ENCODE measurements at regions not wholly inside any gene's neighbourhood (a gene's known extent, or its start where the extent isn't known, plus 50 kb on each side); places are given as distances from the start of the nearest gene placed in this dataset.

DNA sequence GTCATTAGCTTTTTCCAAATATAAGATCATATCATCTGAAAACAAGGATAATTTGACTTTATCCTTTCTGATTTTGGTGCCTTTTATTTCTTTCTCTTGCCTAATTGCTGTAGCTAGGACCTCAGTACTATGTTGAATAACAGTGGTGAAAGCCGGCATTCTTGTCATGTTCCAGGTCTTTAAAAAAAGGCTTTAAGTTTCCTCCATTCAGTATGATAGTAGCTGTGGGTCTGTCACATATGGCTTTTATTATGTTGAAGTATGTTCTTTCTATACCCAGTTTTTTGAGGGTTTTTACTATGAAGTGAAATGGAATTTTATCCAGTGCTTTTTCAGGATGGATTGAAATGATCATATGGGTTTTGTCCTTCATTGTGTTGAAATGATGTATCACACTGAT, 115.8 kb downstream of the DUSP10 start:
- TF ChIP-seq ZNF565 (CRISPR knock-in tag; conservative IDR thresholded peaks at IDR 0.05; ENCODE audit: low read depth) (no peak), PPARA (CRISPR knock-in tag; IDR thresholded peaks at IDR 0.05; ENCODE audit: borderline replicate concordance) (no peak), ZNF70 (CRISPR knock-in tag; IDR thresholded peaks at IDR 0.05) (no peak), TCF4 (CRISPR knock-in tag; IDR thresholded peaks at IDR 0.05; ENCODE audit: borderline replicate concordance) (no peak), ZFP30 (CRISPR knock-in tag; IDR thresholded peaks at IDR 0.05) (no peak), ZFP3 (CRISPR knock-in tag; IDR thresholded peaks at IDR 0.05) (no peak), ZNF8 (CRISPR knock-in tag; IDR thresholded peaks at IDR 0.05) (no peak), CSDC2 (CRISPR knock-in tag; IDR thresholded peaks at IDR 0.05) (no peak), OSR1 (CRISPR knock-in tag; IDR thresholded peaks at IDR 0.05) (no peak), ZC3H10 (CRISPR knock-in tag; IDR thresholded peaks at IDR 0.05) (no peak), ESRRG (CRISPR knock-in tag; IDR thresholded peaks at IDR 0.05) (no peak), ISL1 (CRISPR knock-in tag; IDR thresholded peaks at IDR 0.05) (no peak), BACH2 (CRISPR knock-in tag; IDR thresholded peaks at IDR 0.05; ENCODE audit: borderline replicate concordance) (no peak)
- TF ChIP-seq, protein P1, sequence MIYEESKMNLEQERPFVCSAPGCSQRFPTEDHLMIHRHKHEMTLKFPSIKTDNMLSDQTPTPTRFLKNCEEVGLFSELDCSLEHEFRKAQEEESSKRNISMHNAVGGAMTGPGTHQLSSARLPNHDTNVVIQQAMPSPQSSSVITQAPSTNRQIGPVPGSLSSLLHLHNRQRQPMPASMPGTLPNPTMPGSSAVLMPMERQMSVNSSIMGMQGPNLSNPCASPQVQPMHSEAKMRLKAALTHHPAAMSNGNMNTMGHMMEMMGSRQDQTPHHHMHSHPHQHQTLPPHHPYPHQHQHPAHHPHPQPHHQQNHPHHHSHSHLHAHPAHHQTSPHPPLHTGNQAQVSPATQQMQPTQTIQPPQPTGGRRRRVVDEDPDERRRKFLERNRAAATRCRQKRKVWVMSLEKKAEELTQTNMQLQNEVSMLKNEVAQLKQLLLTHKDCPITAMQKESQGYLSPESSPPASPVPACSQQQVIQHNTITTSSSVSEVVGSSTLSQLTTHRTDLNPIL (CRISPR knock-in tag; IDR thresholded peaks at IDR 0.05; ENCODE audit: low read depth), result no peak
- TF ChIP-seq, protein P2, sequence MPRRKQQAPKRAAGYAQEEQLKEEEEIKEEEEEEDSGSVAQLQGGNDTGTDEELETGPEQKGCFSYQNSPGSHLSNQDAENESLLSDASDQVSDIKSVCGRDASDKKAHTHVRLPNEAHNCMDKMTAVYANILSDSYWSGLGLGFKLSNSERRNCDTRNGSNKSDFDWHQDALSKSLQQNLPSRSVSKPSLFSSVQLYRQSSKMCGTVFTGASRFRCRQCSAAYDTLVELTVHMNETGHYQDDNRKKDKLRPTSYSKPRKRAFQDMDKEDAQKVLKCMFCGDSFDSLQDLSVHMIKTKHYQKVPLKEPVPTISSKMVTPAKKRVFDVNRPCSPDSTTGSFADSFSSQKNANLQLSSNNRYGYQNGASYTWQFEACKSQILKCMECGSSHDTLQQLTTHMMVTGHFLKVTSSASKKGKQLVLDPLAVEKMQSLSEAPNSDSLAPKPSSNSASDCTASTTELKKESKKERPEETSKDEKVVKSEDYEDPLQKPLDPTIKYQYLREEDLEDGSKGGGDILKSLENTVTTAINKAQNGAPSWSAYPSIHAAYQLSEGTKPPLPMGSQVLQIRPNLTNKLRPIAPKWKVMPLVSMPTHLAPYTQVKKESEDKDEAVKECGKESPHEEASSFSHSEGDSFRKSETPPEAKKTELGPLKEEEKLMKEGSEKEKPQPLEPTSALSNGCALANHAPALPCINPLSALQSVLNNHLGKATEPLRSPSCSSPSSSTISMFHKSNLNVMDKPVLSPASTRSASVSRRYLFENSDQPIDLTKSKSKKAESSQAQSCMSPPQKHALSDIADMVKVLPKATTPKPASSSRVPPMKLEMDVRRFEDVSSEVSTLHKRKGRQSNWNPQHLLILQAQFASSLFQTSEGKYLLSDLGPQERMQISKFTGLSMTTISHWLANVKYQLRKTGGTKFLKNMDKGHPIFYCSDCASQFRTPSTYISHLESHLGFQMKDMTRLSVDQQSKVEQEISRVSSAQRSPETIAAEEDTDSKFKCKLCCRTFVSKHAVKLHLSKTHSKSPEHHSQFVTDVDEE (CRISPR knock-in tag; IDR thresholded peaks at IDR 0.05), result no peak
- TF ChIP-seq, protein P3, sequence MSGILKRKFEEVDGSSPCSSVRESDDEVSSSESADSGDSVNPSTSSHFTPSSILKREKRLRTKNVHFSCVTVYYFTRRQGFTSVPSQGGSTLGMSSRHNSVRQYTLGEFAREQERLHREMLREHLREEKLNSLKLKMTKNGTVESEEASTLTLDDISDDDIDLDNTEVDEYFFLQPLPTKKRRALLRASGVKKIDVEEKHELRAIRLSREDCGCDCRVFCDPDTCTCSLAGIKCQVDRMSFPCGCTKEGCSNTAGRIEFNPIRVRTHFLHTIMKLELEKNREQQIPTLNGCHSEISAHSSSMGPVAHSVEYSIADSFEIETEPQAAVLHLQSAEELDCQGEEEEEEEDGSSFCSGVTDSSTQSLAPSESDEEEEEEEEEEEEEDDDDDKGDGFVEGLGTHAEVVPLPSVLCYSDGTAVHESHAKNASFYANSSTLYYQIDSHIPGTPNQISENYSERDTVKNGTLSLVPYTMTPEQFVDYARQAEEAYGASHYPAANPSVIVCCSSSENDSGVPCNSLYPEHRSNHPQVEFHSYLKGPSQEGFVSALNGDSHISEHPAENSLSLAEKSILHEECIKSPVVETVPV (CRISPR knock-in tag; IDR thresholded peaks at IDR 0.05), result no peak
- ATAC-seq, result no peak

DNA sequence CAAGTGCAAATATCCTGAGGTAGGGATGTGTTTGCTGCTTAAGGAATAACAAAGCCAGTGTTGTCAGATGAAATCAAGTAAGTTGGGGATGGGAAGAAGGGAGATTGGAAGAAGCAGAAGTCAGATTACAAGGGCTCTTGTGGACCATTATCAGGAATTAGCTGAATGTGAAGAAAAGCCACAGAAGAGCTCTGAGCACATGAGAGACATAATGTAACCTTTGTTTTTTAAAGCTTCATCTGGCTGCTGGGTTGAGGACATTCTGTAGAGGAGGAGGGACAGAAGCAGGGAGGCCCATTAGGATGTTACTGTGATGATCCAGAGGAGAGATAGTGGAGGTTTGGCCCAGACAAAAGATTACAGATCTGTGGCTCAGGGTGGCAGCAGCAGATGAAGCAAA, 111.7 kb downstream of the DUSP10 start:
- TF ChIP-seq BACH2 (CRISPR knock-in tag; IDR thresholded peaks at IDR 0.05; ENCODE audit: borderline replicate concordance) (no peak), ZC3H10 (CRISPR knock-in tag; IDR thresholded peaks at IDR 0.05) (no peak), ZFP3 (CRISPR knock-in tag; IDR thresholded peaks at IDR 0.05) (no peak), ZNF70 (CRISPR knock-in tag; IDR thresholded peaks at IDR 0.05) (no peak), ZNF8 (CRISPR knock-in tag; IDR thresholded peaks at IDR 0.05) (no peak), OSR1 (CRISPR knock-in tag; IDR thresholded peaks at IDR 0.05) (no peak), PPARA (CRISPR knock-in tag; IDR thresholded peaks at IDR 0.05; ENCODE audit: borderline replicate concordance) (no peak), ARNTL (CRISPR knock-in tag; IDR thresholded peaks at IDR 0.05; ENCODE audit: borderline replicate concordance, low read depth) (no peak), ZFP30 (CRISPR knock-in tag; IDR thresholded peaks at IDR 0.05) (no peak), RARB (CRISPR knock-in tag; IDR thresholded peaks at IDR 0.05) (no peak), GLIS3 (CRISPR knock-in tag; IDR thresholded peaks at IDR 0.05) (no peak), SNAI2 (CRISPR knock-in tag; IDR thresholded peaks at IDR 0.05) (no peak), TOX (CRISPR knock-in tag; IDR thresholded peaks at IDR 0.05; ENCODE audit: borderline replicate concordance) (no peak), ESRRG (CRISPR knock-in tag; IDR thresholded peaks at IDR 0.05) (no peak)
- TF ChIP-seq, protein P3 (CRISPR knock-in tag; IDR thresholded peaks at IDR 0.05), result no peak
- TF ChIP-seq, protein P1 (CRISPR knock-in tag; IDR thresholded peaks at IDR 0.05; ENCODE audit: low read depth), result no peak
- no peak for ATAC-seq

DNA sequence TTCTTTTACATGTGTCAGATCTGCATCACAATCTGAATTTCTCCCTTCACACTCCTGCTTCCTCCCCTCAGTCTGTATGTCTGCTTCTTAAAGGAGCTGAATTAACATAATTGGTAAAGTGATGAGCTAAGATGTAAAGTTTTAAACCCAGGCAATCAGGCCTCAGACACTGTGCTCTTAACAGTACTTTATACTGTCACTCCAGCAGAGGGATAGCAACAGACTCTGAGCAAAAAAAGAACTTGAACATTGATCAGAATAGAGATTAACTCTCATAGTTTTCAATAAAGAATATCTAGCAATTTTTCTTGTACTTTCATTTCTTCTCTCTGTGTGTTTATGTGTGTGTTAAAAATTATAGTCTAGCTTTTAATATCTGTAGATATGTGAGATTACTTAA, 110.3 kb downstream of the DUSP10 start:
- TF ChIP-seq ZNF565 (CRISPR knock-in tag; conservative IDR thresholded peaks at IDR 0.05; ENCODE audit: low read depth) (no peak), PPARA (CRISPR knock-in tag; IDR thresholded peaks at IDR 0.05; ENCODE audit: borderline replicate concordance) (no peak), CSDC2 (CRISPR knock-in tag; IDR thresholded peaks at IDR 0.05) (no peak), TCF4 (CRISPR knock-in tag; IDR thresholded peaks at IDR 0.05; ENCODE audit: borderline replicate concordance) (no peak), ARNTL (CRISPR knock-in tag; IDR thresholded peaks at IDR 0.05; ENCODE audit: borderline replicate concordance, low read depth) (no peak), SNAI2 (CRISPR knock-in tag; IDR thresholded peaks at IDR 0.05) (no peak), ESRRG (CRISPR knock-in tag; IDR thresholded peaks at IDR 0.05) (no peak)
- peak; percentile 50; the same call in 1 of the 3 replicates for ATAC-seq
